ENCODE measurements at regions not wholly inside any gene's neighbourhood (a gene's known extent, or its start where the extent isn't known, plus 50 kb on each side); places are given as distances from the start of the nearest gene placed in this dataset.

DNA sequence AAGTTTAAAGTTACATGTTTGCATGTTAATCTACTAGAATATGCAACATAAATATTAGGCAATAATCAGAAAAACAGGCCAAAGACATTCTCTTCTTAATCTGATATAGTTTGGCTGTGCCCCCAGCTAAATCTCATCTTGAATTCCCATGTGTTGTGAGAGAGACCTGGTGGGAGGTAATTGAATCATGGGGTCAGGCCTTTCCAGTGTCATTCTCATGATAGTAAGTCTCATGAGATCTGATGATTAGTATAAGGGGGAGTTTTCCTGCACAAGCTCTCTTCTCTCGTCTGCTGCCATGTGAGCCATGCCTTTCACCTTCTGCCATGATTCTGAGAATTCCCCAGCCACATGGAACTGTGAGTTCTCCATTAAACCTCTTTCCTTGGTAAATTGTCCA lies 1241.7 kb upstream of the ADGRB3 start:
- DNase-seq (ENCODE audit: low spot score), result no peak
- no peaks in the 10 kb centered on the region for H3K27me3 ChIP-seq (replicated peaks; ENCODE audit: insufficient read depth, low read depth, low read length, poor library complexity)
- POLR2A ChIA-PET (ENCODE audit: low non-redundant PET), result no interaction called here
- no peak overlapping the region for H3K4me3 ChIP-seq (ENCODE audit: low read depth, low read length, poor library complexity, severe bottlenecking)
- H3K36me3 ChIP-seq (ENCODE audit: insufficient read depth, low read length, poor library complexity, severe bottlenecking), result no peaks in the 10 kb centered on the region
- CTCF ChIA-PET, result no interaction called here
- intact Hi-C loops (cut with micrococcal nuclease; ENCODE audit: unreplicated experiment), result no loop called here
- no peak overlapping the region for H3K27ac ChIP-seq (ENCODE audit: low read depth, low read length, poor library complexity, severe bottlenecking)
- TF ChIP-seq EZH2 (IDR thresholded peaks at IDR 0.05; ENCODE audit: borderline replicate concordance, low read depth, low read length, poor library complexity, severe bottlenecking), result no peak
- TF ChIP-seq, protein P1, sequence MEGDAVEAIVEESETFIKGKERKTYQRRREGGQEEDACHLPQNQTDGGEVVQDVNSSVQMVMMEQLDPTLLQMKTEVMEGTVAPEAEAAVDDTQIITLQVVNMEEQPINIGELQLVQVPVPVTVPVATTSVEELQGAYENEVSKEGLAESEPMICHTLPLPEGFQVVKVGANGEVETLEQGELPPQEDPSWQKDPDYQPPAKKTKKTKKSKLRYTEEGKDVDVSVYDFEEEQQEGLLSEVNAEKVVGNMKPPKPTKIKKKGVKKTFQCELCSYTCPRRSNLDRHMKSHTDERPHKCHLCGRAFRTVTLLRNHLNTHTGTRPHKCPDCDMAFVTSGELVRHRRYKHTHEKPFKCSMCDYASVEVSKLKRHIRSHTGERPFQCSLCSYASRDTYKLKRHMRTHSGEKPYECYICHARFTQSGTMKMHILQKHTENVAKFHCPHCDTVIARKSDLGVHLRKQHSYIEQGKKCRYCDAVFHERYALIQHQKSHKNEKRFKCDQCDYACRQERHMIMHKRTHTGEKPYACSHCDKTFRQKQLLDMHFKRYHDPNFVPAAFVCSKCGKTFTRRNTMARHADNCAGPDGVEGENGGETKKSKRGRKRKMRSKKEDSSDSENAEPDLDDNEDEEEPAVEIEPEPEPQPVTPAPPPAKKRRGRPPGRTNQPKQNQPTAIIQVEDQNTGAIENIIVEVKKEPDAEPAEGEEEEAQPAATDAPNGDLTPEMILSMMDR (conservative IDR thresholded peaks at IDR 0.05; ENCODE audit: low read depth, low read length), result no peak
- no peaks in the 10 kb centered on the region for H3K4me1 ChIP-seq (ENCODE audit: insufficient read depth, low read length, poor library complexity, severe bottlenecking)
- BruUV-seq (replicated peaks), result no TSS peak
- H3K9me3 ChIP-seq (ENCODE audit: low read depth, low read length, poor library complexity, severe bottlenecking), result peaks cover 4% of the 10 kb centered on the region

DNA sequence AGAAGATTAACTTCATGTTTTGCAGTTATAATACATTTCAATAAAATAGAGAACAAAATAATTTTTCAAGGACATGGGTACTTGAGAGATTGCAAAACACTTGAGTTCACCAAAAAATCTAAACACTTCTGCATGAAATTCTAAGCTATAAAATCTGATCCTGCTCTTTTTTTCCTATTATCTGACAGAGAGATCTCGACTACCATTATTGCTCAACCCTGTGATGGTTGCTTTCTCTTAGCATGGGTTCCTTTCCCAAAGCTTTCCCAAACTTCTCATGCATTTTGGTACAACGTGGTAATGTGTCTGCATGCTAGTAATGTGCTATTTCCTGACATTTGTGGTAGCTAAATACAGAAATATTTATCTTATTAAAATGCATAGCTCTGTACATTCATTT lies 1243.1 kb upstream of the ADGRB3 start:
- intact Hi-C loops (cut with micrococcal nuclease; ENCODE audit: unreplicated experiment), result no loop called here
- no peak for TF ChIP-seq EZH2 (IDR thresholded peaks at IDR 0.05; ENCODE audit: borderline replicate concordance, low read depth, low read length, poor library complexity, severe bottlenecking)
- TF ChIP-seq, protein P1 (conservative IDR thresholded peaks at IDR 0.05; ENCODE audit: low read depth, low read length), result no peak
- peaks cover 4% of the 10 kb centered on the region for H3K9me3 ChIP-seq (ENCODE audit: low read depth, low read length, poor library complexity, severe bottlenecking)
- DNase-seq (ENCODE audit: low spot score), result peak; percentile 6
- H3K27me3 ChIP-seq (replicated peaks; ENCODE audit: insufficient read depth, low read depth, low read length, poor library complexity), result no peaks in the 10 kb centered on the region
- H3K4me1 ChIP-seq (ENCODE audit: insufficient read depth, low read length, poor library complexity, severe bottlenecking), result no peaks in the 10 kb centered on the region
- H3K36me3 ChIP-seq (ENCODE audit: insufficient read depth, low read length, poor library complexity, severe bottlenecking), result no peaks in the 10 kb centered on the region
- POLR2A ChIA-PET (ENCODE audit: low non-redundant PET), result no interaction called here
- no TSS peak for BruUV-seq (replicated peaks)
- CTCF ChIA-PET, result no interaction called here
- H3K27ac ChIP-seq (ENCODE audit: low read depth, low read length, poor library complexity, severe bottlenecking), result no peak overlapping the region
- no peak overlapping the region for H3K4me3 ChIP-seq (ENCODE audit: low read depth, low read length, poor library complexity, severe bottlenecking)

DNA sequence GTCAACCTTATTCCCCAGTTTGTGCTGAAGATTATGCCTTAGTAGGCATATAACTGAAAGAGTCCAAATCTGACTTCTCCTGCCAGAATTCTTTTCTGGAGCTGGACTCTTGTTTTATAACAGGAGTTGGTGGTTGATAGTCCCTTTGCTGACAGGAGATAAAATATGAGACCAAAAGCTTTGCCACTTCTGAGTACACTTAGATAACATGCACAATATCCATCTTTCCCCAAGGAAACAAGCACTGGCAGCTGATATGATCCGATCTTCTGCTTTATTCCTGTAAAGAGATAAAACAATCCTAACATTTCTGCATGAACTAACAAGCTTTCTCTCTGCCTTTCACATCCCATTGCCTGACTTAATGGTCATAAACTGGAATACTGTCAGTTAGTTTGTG lies 1265.4 kb upstream of the ADGRB3 start:
- POLR2A ChIA-PET (ENCODE audit: low non-redundant PET), result no interaction called here
- H3K4me1 ChIP-seq (ENCODE audit: insufficient read depth, low read length, poor library complexity, severe bottlenecking), result no peaks in the 10 kb centered on the region
- no TSS peak for BruUV-seq (replicated peaks)
- H3K27me3 ChIP-seq (replicated peaks; ENCODE audit: insufficient read depth, low read depth, low read length, poor library complexity), result no peaks in the 10 kb centered on the region
- no peak for DNase-seq (ENCODE audit: low spot score)
- intact Hi-C loops (cut with micrococcal nuclease; ENCODE audit: unreplicated experiment), result no loop called here
- no peaks in the 10 kb centered on the region for H3K36me3 ChIP-seq (ENCODE audit: insufficient read depth, low read length, poor library complexity, severe bottlenecking)
- H3K27ac ChIP-seq (ENCODE audit: low read depth, low read length, poor library complexity, severe bottlenecking), result no peak overlapping the region
- H3K9me3 ChIP-seq (ENCODE audit: low read depth, low read length, poor library complexity, severe bottlenecking), result no peaks in the 10 kb centered on the region
- CTCF ChIA-PET, result no interaction called here
- no peak for TF ChIP-seq EZH2 (IDR thresholded peaks at IDR 0.05; ENCODE audit: borderline replicate concordance, low read depth, low read length, poor library complexity, severe bottlenecking)
- TF ChIP-seq, protein P1 (conservative IDR thresholded peaks at IDR 0.05; ENCODE audit: low read depth, low read length), result no peak
- no peak overlapping the region for H3K4me3 ChIP-seq (ENCODE audit: low read depth, low read length, poor library complexity, severe bottlenecking)

Data from A673 (cell line).